Rectal smooth muscle tissue (tissue), 1 donor: ENCODE measurements at regions not wholly inside any gene's neighbourhood (a gene's known extent, or its start where the extent isn't known, plus 50 kb on each side); places are given as distances from the start of the nearest gene placed in this dataset.

Experiments
- H3K27ac ChIP-seq: one replicate; pipeline ENCODE4 v1.7.0; 2013; ENCODE audit warnings: low read depth, low read length, inconsistent platforms
- H3K27me3 ChIP-seq: one replicate; pipeline ENCODE4 v1.7.0; 2013; ENCODE audit warnings: low read length; ENCODE audit not compliant: control insufficient read depth, insufficient read depth
- H3K36me3 ChIP-seq: one replicate; pipeline ENCODE4 v1.7.0; 2013; ENCODE audit warnings: low read length; ENCODE audit not compliant: control insufficient read depth, insufficient read depth
- H3K4me1 ChIP-seq: one replicate; pipeline ENCODE4 v1.7.0; 2013; ENCODE audit warnings: low read length; ENCODE audit not compliant: control insufficient read depth, insufficient read depth
- H3K4me3 ChIP-seq: one replicate; pipeline ENCODE4 v1.7.0; 2013; ENCODE audit warnings: low read length
- H3K9ac ChIP-seq: one replicate; pipeline ENCODE4 v1.7.0; 2013; ENCODE audit warnings: low read length

DNA sequence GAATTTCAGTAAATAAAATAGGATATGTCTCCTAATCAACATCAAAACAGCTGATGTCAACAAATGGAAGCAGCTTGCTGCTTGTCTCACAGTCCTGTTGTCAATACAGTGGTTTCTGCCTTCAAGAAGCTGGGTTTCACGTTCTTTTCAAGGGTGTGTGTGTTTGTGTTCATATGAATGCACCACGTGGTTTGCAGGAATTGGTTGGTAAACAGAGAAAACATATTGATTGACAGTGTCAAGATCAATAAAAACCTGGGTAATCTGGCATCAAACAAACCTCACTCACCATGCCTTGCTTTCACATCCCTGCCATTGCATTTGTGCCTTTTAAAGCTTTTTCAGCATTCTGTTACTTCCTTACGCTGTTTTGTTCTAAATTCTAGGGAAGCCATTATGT, 585.7 kb upstream of the CA10 start:
- Histone ChIP-seq H3K27ac (no peak overlapping the region), H3K4me1 (no peaks in the 10 kb centered on the region), H3K36me3 (no peaks in the 10 kb centered on the region), H3K27me3 (no peaks in the 10 kb centered on the region), H3K9ac (no peak overlapping the region), H3K4me3 (no peak overlapping the region)

DNA sequence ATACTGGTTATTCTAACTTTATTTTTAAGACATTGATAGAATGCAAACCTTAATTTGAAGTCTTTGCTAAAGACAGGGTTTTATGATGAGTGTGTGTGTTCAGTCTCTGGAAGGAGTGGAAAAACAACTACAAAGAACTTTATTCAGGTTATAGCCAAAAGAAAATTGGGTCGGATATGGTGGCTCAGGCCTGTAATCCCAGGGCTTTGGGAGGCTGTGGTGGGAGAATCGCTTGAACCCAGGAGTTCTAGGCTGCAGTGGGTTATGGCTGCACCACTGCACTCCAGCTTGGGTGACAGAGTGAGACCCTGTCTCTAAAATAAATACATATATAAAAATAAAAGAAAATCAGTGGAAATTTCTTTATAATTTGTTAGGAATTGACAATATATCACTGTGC, 581.5 kb upstream of the CA10 start:
- Histone ChIP-seq H3K27me3 (no peaks in the 10 kb centered on the region), H3K4me3 (no peak overlapping the region), H3K36me3 (no peaks in the 10 kb centered on the region), H3K27ac (no peak overlapping the region), H3K4me1 (no peaks in the 10 kb centered on the region), H3K9ac (no peak overlapping the region)

GRCh38 chr17:52738791-52739190, 580.3 kb upstream of the CA10 start:
- no peak overlapping the region for H3K27ac ChIP-seq
- no peak overlapping the region for H3K9ac ChIP-seq
- no peak overlapping the region for H3K4me3 ChIP-seq

DNA sequence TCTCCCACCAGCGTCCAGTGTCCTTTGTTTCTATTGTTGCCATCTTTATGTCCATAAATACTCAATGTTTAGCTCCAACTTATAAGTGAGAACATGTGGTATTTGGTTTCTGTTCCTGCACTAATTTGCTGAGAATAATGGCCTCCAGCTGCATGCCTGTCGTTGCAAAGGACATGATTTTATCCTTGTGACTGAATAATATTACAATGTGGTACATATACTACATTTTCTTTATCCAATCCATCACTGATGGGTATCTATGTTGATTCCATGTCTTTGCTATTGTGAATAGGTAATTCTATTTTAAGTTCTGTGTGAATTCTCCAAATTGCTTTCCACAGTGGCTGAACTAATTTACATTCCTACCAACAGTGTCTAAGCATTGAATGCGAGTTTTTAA, 578.6 kb upstream of the CA10 start:
- Histone ChIP-seq H3K36me3 (no peaks in the 10 kb centered on the region), H3K27ac (no peak overlapping the region), H3K4me1 (no peaks in the 10 kb centered on the region), H3K4me3 (no peak overlapping the region), H3K9ac (no peak overlapping the region), H3K27me3 (no peaks in the 10 kb centered on the region)

More at GRCh38 chr17:52738791-52739190, 580.3 kb upstream of the CA10 start:
- no peaks in the 10 kb centered on the region for H3K27me3 ChIP-seq
- H3K4me1 ChIP-seq = no peaks in the 10 kb centered on the region
- H3K36me3 ChIP-seq = no peaks in the 10 kb centered on the region

- Histone ChIP-seq H3K36me3 (no peaks in the 10 kb centered on the region), H3K27ac (no peak overlapping the region), H3K4me1 (no peaks in the 10 kb centered on the region), H3K27me3 (no peaks in the 10 kb centered on the region), H3K9ac (no peak overlapping the region), H3K4me3 (no peak overlapping the region)
Measured at GRCh38 chr17:52732841-52733240, 574.3 kb upstream of the CA10 start.

DNA sequence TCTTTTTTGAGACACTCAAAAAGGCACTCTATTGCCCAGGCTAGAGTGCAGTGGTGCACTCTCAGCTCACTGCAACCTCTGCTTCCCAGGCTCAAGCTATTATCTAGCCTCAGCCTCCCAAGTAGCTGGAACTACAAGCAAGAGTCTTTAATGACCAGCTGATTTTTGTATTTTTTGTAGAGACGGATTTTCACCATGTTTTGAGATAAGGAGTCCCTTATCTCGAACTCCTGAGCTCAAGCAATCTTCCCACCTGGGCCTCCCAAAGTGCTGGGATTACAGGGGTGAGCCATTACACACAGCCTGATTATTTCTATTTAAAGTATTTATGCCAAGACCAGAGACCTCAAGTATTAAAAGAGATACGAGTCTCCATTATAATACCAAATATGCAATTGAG, 566.1 kb upstream of the CA10 start:
- H3K9ac ChIP-seq = no peak overlapping the region
- no peaks in the 10 kb centered on the region for H3K27me3 ChIP-seq
- no peaks in the 10 kb centered on the region for H3K36me3 ChIP-seq
- no peak overlapping the region for H3K27ac ChIP-seq
- H3K4me3 ChIP-seq = no peak overlapping the region
- no peaks in the 10 kb centered on the region for H3K4me1 ChIP-seq

- Histone ChIP-seq H3K4me1 (no peaks in the 10 kb centered on the region), H3K9ac (no peak overlapping the region), H3K27me3 (no peaks in the 10 kb centered on the region), H3K4me3 (no peak overlapping the region), H3K27ac (no peak overlapping the region), H3K36me3 (no peaks in the 10 kb centered on the region)
Measured at GRCh38 chr17:52721910-52722309, 563.4 kb upstream of the CA10 start.

GRCh38 chr17:52710363-52710901, 551.9 kb upstream of the CA10 start:
- no peak overlapping the region for H3K4me3 ChIP-seq
- H3K4me1 ChIP-seq = no peaks in the 10 kb centered on the region
- no peaks in the 10 kb centered on the region for H3K36me3 ChIP-seq
- no peak overlapping the region for H3K27ac ChIP-seq
- H3K9ac ChIP-seq = no peak overlapping the region
- no peaks in the 10 kb centered on the region for H3K27me3 ChIP-seq

GRCh38 chr17:52709724-52710123, 551.2 kb upstream of the CA10 start:
- H3K9ac ChIP-seq = no peak overlapping the region
- no peak overlapping the region for H3K4me3 ChIP-seq
- no peak overlapping the region for H3K27ac ChIP-seq
- no peaks in the 10 kb centered on the region for H3K27me3 ChIP-seq
- H3K36me3 ChIP-seq = no peaks in the 10 kb centered on the region
- no peaks in the 10 kb centered on the region for H3K4me1 ChIP-seq

- H3K27ac ChIP-seq = no peak overlapping the region
- H3K27me3 ChIP-seq = no peaks in the 10 kb centered on the region
- no peak overlapping the region for H3K4me3 ChIP-seq
- H3K9ac ChIP-seq = no peak overlapping the region
- no peaks in the 10 kb centered on the region for H3K4me1 ChIP-seq
- no peaks in the 10 kb centered on the region for H3K36me3 ChIP-seq
Measured at GRCh38 chr17:52696362-52696761, 537.8 kb upstream of the CA10 start.

GRCh38 chr17:52686140-52686539, 527.6 kb upstream of the CA10 start:
- Histone ChIP-seq H3K4me3 (no peak overlapping the region), H3K4me1 (no peaks in the 10 kb centered on the region), H3K9ac (no peak overlapping the region), H3K36me3 (no peaks in the 10 kb centered on the region), H3K27ac (no peak overlapping the region), H3K27me3 (no peaks in the 10 kb centered on the region)

- no peak overlapping the region for H3K4me3 ChIP-seq
- H3K36me3 ChIP-seq = no peaks in the 10 kb centered on the region
- H3K9ac ChIP-seq = no peak overlapping the region
- no peaks in the 10 kb centered on the region for H3K4me1 ChIP-seq
- no peaks in the 10 kb centered on the region for H3K27me3 ChIP-seq
- no peak overlapping the region for H3K27ac ChIP-seq
Measured at GRCh38 chr17:52681480-52681879, 523.0 kb upstream of the CA10 start.

GRCh38 chr17:52678211-52678610, 519.7 kb upstream of the CA10 start:
- Histone ChIP-seq H3K36me3 (no peaks in the 10 kb centered on the region), H3K4me1 (no peaks in the 10 kb centered on the region), H3K9ac (no peak overlapping the region), H3K27ac (no peak overlapping the region), H3K4me3 (no peak overlapping the region), H3K27me3 (no peaks in the 10 kb centered on the region)
